Suprapubic skin (tissue), 4 donors: ENCODE measurements at regions not wholly inside any gene's neighbourhood (a gene's known extent, or its start where the extent isn't known, plus 50 kb on each side); places are given as distances from the start of the nearest gene placed in this dataset.

Source experiments
- CTCF ChIP-seq, 2 donors: fragments of 200-600 bp in 1 of 2; fragments of 450-650 bp in 1 of 2; sonication (generic) in 1 of 2; IDR thresholded peaks; one replicate each; pipeline ENCODE4 v1.5.1; 2016 to 2019; ENCODE audit warnings: antibody characterized with exemption in 2 of 2, mild to moderate bottlenecking in 1 of 2, moderate library complexity in 1 of 2
- EP300 ChIP-seq: sonication (generic); formaldehyde crosslinking; IDR thresholded peaks from one replicate; pipeline ENCODE4 v1.6.1; 2017; ENCODE audit warnings: antibody characterized with exemption
- POLR2A ChIP-seq, 2 donors: fragments of 450-650 bp; IDR thresholded peaks; one replicate each; pipeline ENCODE4 v1.6.1; 2017; ENCODE audit warnings: antibody characterized with exemption in 2 of 2, mild to moderate bottlenecking in 2 of 2, moderate library complexity in 2 of 2
- POLR2AphosphoS5 ChIP-seq, 3 donors: sonication (generic); formaldehyde crosslinking; IDR thresholded peaks; one replicate each; pipeline ENCODE4 v1.6.1; 2017; ENCODE audit warnings: antibody characterized with exemption in 3 of 3

GRCh38 chr3:103609472-103609871 is 1174.7 kb downstream of the ZPLD1 start:
- TF ChIP-seq EP300: no peak
- TF ChIP-seq CTCF (IDR thresholded peaks at IDR 0.05): no peak
- no peak for TF ChIP-seq POLR2A (IDR thresholded peaks at IDR 0.05)
- no peak for TF ChIP-seq POLR2AphosphoS5 (IDR thresholded peaks at IDR 0.05)
